ENCODE measurements at regions not wholly inside any gene's neighbourhood (a gene's known extent, or its start where the extent isn't known, plus 50 kb on each side); places are given as distances from the start of the nearest gene placed in this dataset.

- no peaks in the 10 kb centered on the region for H3K4me1 Mint-ChIP-seq
- H3K27me3 Mint-ChIP-seq (ENCODE audit: low read depth) = no peaks in the 10 kb centered on the region
- DNase-seq (ENCODE audit: low spot score) (no peak), ATAC-seq (no peak)
- peaks cover 8% of the 10 kb centered on the region for H3K36me3 Mint-ChIP-seq
- POLR2A ChIA-PET = no interaction called here
- no peak overlapping the region for H3K4me3 Mint-ChIP-seq
- 0 out of 2 replicates have a peak overlapping the region, but pooled peaks have one; percentile 50 for H3K27ac Mint-ChIP-seq
- H3K9me3 Mint-ChIP-seq = peaks cover 12% of the 10 kb centered on the region
- CTCF ChIA-PET = no interaction called here
- TF ChIP-seq FOXK1 (CRISPR knock-in tag; IDR thresholded peaks at IDR 0.05) (no peak), KAT7 (CRISPR knock-in tag; IDR thresholded peaks at IDR 0.05; ENCODE audit: borderline replicate concordance) (no peak), ZBTB21 (CRISPR knock-in tag; IDR thresholded peaks at IDR 0.05; ENCODE audit: borderline replicate concordance) (no peak), SMAD3 (CRISPR knock-in tag; IDR thresholded peaks at IDR 0.05; ENCODE audit: borderline replicate concordance) (no peak), SOX15 (CRISPR knock-in tag; IDR thresholded peaks at IDR 0.05) (no peak), ESRRA (CRISPR knock-in tag; IDR thresholded peaks at IDR 0.05; ENCODE audit: borderline replicate concordance) (no peak), MAX (CRISPR knock-in tag; IDR thresholded peaks at IDR 0.05) (no peak), PRRX2 (CRISPR knock-in tag; IDR thresholded peaks at IDR 0.05) (no peak), CBFB (CRISPR knock-in tag; IDR thresholded peaks at IDR 0.05; ENCODE audit: low read depth) (no peak), EMX1 (CRISPR knock-in tag; IDR thresholded peaks at IDR 0.05) (no peak)
Observed at GRCh38 chr4:175530655-175531054, 281.4 kb downstream of the GPM6A start.

- ATAC-seq (no peak), DNase-seq (ENCODE audit: low spot score) (no peak)
- H3K4me1 Mint-ChIP-seq = no peaks in the 10 kb centered on the region
- no peak overlapping the region for H3K27ac Mint-ChIP-seq
- H3K36me3 Mint-ChIP-seq = peaks cover 8% of the 10 kb centered on the region
- ChIA-PET POLR2A (no interaction called here), CTCF (no interaction called here)
- no peaks in the 10 kb centered on the region for H3K27me3 Mint-ChIP-seq (ENCODE audit: low read depth)
- peaks cover 12% of the 10 kb centered on the region for H3K9me3 Mint-ChIP-seq
- no peak for TF ChIP-seq MYBL2 (CRISPR knock-in tag; IDR thresholded peaks at IDR 0.05)
- TF ChIP-seq ZNF671 (CRISPR knock-in tag; IDR thresholded peaks at IDR 0.05) = no peak
- TF ChIP-seq ZNF532 (CRISPR knock-in tag; IDR thresholded peaks at IDR 0.05; ENCODE audit: borderline replicate concordance) = no peak
- no peak for TF ChIP-seq CDX4 (CRISPR knock-in tag; IDR thresholded peaks at IDR 0.05; ENCODE audit: borderline replicate concordance)
- no peak for TF ChIP-seq ZMAT4 (CRISPR knock-in tag; IDR thresholded peaks at IDR 0.05)
- TF ChIP-seq JAZF1 (CRISPR knock-in tag; IDR thresholded peaks at IDR 0.05) = no peak
- no peak for TF ChIP-seq SMAD3 (CRISPR knock-in tag; IDR thresholded peaks at IDR 0.05; ENCODE audit: borderline replicate concordance)
- TF ChIP-seq ZNF232 (CRISPR knock-in tag; IDR thresholded peaks at IDR 0.05) = no peak
- TF ChIP-seq IRF2 (CRISPR knock-in tag; IDR thresholded peaks at IDR 0.05; ENCODE audit: borderline replicate concordance, low read depth) = no peak
- TF ChIP-seq GRHL2 (CRISPR knock-in tag; IDR thresholded peaks at IDR 0.05; ENCODE audit: insufficient replicate concordance, severe bottlenecking) = no peak
- no peak overlapping the region for H3K4me3 Mint-ChIP-seq
Observed at GRCh38 chr4:175531405-175532091, 280.5 kb downstream of the GPM6A start.

Measured in WTC11 (cell line).